ENCODE measurements at regions not wholly inside any gene's neighbourhood (a gene's known extent, or its start where the extent isn't known, plus 50 kb on each side); places are given as distances from the start of the nearest gene placed in this dataset.

GRCh38 chr20:12829170-12829569 is 179.6 kb upstream of the SPTLC3 start (continued):
- no peak for TF ChIP-seq SIN3A (IDR thresholded peaks at IDR 0.05; ENCODE audit: borderline replicate concordance in 2 of 2, control insufficient read depth in 1 of 2, low read depth in 2 of 2, low read length in 2 of 2)
- no peak for TF ChIP-seq ZNF384 (IDR thresholded peaks at IDR 0.05; ENCODE audit: low read depth, low read length)
- TF ChIP-seq EZH2 (IDR thresholded peaks at IDR 0.05; ENCODE audit: borderline replicate concordance, low read depth, low read length) = no peak
- no peak for TF ChIP-seq ELF2 (CRISPR knock-in tag; IDR thresholded peaks at IDR 0.05)

DNA sequence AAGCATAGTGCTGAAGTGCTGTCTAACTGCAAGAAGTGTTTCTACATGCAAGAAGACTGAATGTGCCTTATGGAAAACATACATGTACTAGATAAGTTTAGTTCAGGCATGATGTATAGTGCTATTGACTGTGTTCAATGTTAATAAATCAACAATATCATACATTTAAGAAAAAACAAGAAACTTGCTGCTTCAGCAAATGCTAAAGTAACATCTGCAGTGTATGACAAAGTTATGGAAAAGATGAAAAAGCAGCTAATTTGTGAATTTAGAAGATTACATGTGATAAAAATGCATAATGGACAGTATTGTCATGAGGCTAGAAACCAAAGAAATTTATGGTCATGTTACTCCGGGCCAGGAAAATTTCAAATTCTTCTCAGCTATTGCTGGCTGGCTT is 174.9 kb upstream of the SPTLC3 start:
- no peak overlapping the region for H3K4me2 ChIP-seq (ENCODE audit: insufficient read depth, low read length)
- H3K4me1 ChIP-seq (replicated peaks in 1 of 2; ENCODE audit: control insufficient read depth in 2 of 2, insufficient read depth in 2 of 2, low read length in 2 of 2) = no peaks in the 10 kb centered on the region
- ChIA-PET CTCF (ENCODE audit: low intra/inter-chr PET ratio) (no interaction called here), POLR2A (no interaction called here)
- TF ChIP-seq PATZ1 (CRISPR knock-in tag; IDR thresholded peaks at IDR 0.05; ENCODE audit: borderline replicate concordance) = no peak
- TF ChIP-seq GATA2 (CRISPR knock-in tag; IDR thresholded peaks at IDR 0.05) = no peak
- no peak for TF ChIP-seq GATAD2B (IDR thresholded peaks at IDR 0.05; ENCODE audit: borderline replicate concordance)
- TF ChIP-seq FIP1L1 (IDR thresholded peaks at IDR 0.05; ENCODE audit: low read depth, low read length, poor library complexity, severe bottlenecking) = no peak
- no peak for TF ChIP-seq BMI1 (IDR thresholded peaks at IDR 0.05; ENCODE audit: low read length)
- TF ChIP-seq RBFOX2 (IDR thresholded peaks at IDR 0.05; ENCODE audit: low read depth, low read length) = no peak
- no peak for TF ChIP-seq NCOA6 (IDR thresholded peaks at IDR 0.05)
- no peak for TF ChIP-seq ESRRB (CRISPR knock-in tag; IDR thresholded peaks at IDR 0.05; ENCODE audit: borderline replicate concordance)
- TF ChIP-seq ARHGAP35 (IDR thresholded peaks at IDR 0.05; ENCODE audit: partially characterized antibody) = no peak
- no peak overlapping the region for H3K9ac ChIP-seq (ENCODE audit: insufficient read depth in 1 of 2, low read depth in 2 of 2, low read length in 2 of 2)
- no peaks in the 10 kb centered on the region for H3K9me1 ChIP-seq (ENCODE audit: control insufficient read depth, insufficient read depth, low read length)
- no peak overlapping the region for H3K4me3 ChIP-seq
- H3K27me3 ChIP-seq (ENCODE audit: control insufficient read depth in 2 of 2, insufficient read depth in 2 of 2, low read length in 2 of 2) = no peaks in the 10 kb centered on the region
- no peaks in the 10 kb centered on the region for H4K20me1 ChIP-seq (replicated peaks; ENCODE audit: control insufficient read depth, insufficient read depth, low read length)
- no peaks in the 10 kb centered on the region for H3K9me3 ChIP-seq (replicated peaks; ENCODE audit: control insufficient read depth, insufficient read depth, low read depth, low read length)
- H2AFZ ChIP-seq (ENCODE audit: low read depth, low read length) = no peak overlapping the region
- ATAC-seq = no peak
- in situ Hi-C loops (cut with MboI) (no loop called here), intact Hi-C loops (cut with micrococcal nuclease) (no loop called here)
- WGBS (ENCODE audit: insufficient coverage, low coverage, missing lambda C conversion rate) = 0% methylated on average over 1 of the region's 1 CpG
- H3K79me2 ChIP-seq (ENCODE audit: control insufficient read depth, insufficient read depth, low read length) = no peaks in the 10 kb centered on the region
- BruUV-seq (replicated peaks) = no TSS peak
- DNase-seq (ENCODE audit: extremely low read depth in 1 of 4, low spot score in 3 of 4) = no peak
- no peak for FAIRE-seq
- H3K36me3 ChIP-seq (ENCODE audit: control insufficient read depth, insufficient read depth, low read length) = no peaks in the 10 kb centered on the region
- no peak overlapping the region for H3K27ac ChIP-seq (ENCODE audit: extremely low read depth, low read depth, low read length)
